ENCODE measurements at regions not wholly inside any gene's neighbourhood (a gene's known extent, or its start where the extent isn't known, plus 50 kb on each side); places are given as distances from the start of the nearest gene placed in this dataset.

- H3K9me3 Mint-ChIP-seq (ENCODE audit: unreplicated experiment) = no peaks in the 10 kb centered on the region
- no peak for DNase-seq (ENCODE audit: extremely low spot score, unreplicated experiment)
- H3K27me3 Mint-ChIP-seq (ENCODE audit: unreplicated experiment) = peaks cover 22% of the 10 kb centered on the region
- H3K4me3 Mint-ChIP-seq (ENCODE audit: unreplicated experiment) = no peak overlapping the region
- H3K27ac Mint-ChIP-seq (ENCODE audit: unreplicated experiment) = no peak overlapping the region
- no peak for TF ChIP-seq CTCF (IDR thresholded peaks at IDR 0.05)
- no peaks in the 10 kb centered on the region for H3K36me3 Mint-ChIP-seq (ENCODE audit: unreplicated experiment)
- H3K4me1 Mint-ChIP-seq (ENCODE audit: unreplicated experiment) = no peaks in the 10 kb centered on the region
Observed at GRCh38 chr3:167909952-167910351, 174.4 kb downstream of the SERPINI1 start.

- no peaks in the 10 kb centered on the region for H3K36me3 Mint-ChIP-seq (ENCODE audit: unreplicated experiment)
- TF ChIP-seq CTCF (IDR thresholded peaks at IDR 0.05) = no peak
- H3K4me3 Mint-ChIP-seq (ENCODE audit: unreplicated experiment) = no peak overlapping the region
- DNase-seq (ENCODE audit: extremely low spot score, unreplicated experiment) = no peak
- no peak overlapping the region for H3K27ac Mint-ChIP-seq (ENCODE audit: unreplicated experiment)
- no peaks in the 10 kb centered on the region for H3K9me3 Mint-ChIP-seq (ENCODE audit: unreplicated experiment)
- H3K4me1 Mint-ChIP-seq (ENCODE audit: unreplicated experiment) = no peaks in the 10 kb centered on the region
- H3K27me3 Mint-ChIP-seq (ENCODE audit: unreplicated experiment) = peaks cover 19% of the 10 kb centered on the region
Observed at GRCh38 chr3:167909504-167909896, 174.0 kb downstream of the SERPINI1 start.

- Mint-ChIP-seq H3K4me3 (ENCODE audit: unreplicated experiment) (no peak overlapping the region), H3K4me1 (ENCODE audit: unreplicated experiment) (no peaks in the 10 kb centered on the region), H3K9me3 (ENCODE audit: unreplicated experiment) (no peaks in the 10 kb centered on the region), H3K36me3 (ENCODE audit: unreplicated experiment) (no peaks in the 10 kb centered on the region), H3K27ac (ENCODE audit: unreplicated experiment) (no peak overlapping the region), H3K27me3 (ENCODE audit: unreplicated experiment) (peaks cover 18% of the 10 kb centered on the region)
- TF ChIP-seq CTCF (IDR thresholded peaks at IDR 0.05) = no peak
- no peak for DNase-seq (ENCODE audit: extremely low spot score, unreplicated experiment)
Observed at GRCh38 chr3:167908746-167909503, 173.4 kb downstream of the SERPINI1 start.

GRCh38 chr3:167908221-167908620, 172.7 kb downstream of the SERPINI1 start:
- DNase-seq (ENCODE audit: extremely low spot score, unreplicated experiment) = no peak
- Mint-ChIP-seq H3K36me3 (ENCODE audit: unreplicated experiment) (no peaks in the 10 kb centered on the region), H3K27ac (ENCODE audit: unreplicated experiment) (no peak overlapping the region), H3K4me1 (ENCODE audit: unreplicated experiment) (no peaks in the 10 kb centered on the region), H3K4me3 (ENCODE audit: unreplicated experiment) (no peak overlapping the region), H3K9me3 (ENCODE audit: unreplicated experiment) (no peaks in the 10 kb centered on the region), H3K27me3 (ENCODE audit: unreplicated experiment) (peaks cover 13% of the 10 kb centered on the region)
- TF ChIP-seq CTCF (IDR thresholded peaks at IDR 0.05) = no peak

- no peaks in the 10 kb centered on the region for H3K4me1 Mint-ChIP-seq (ENCODE audit: unreplicated experiment)
- H3K36me3 Mint-ChIP-seq (ENCODE audit: unreplicated experiment) = no peaks in the 10 kb centered on the region
- H3K9me3 Mint-ChIP-seq (ENCODE audit: unreplicated experiment) = no peaks in the 10 kb centered on the region
- no peak for TF ChIP-seq CTCF (IDR thresholded peaks at IDR 0.05)
- no peak overlapping the region for H3K27ac Mint-ChIP-seq (ENCODE audit: unreplicated experiment)
- no peak for DNase-seq (ENCODE audit: extremely low spot score, unreplicated experiment)
- H3K4me3 Mint-ChIP-seq (ENCODE audit: unreplicated experiment) = no peak overlapping the region
- H3K27me3 Mint-ChIP-seq (ENCODE audit: unreplicated experiment) = peaks cover 5% of the 10 kb centered on the region
Observed at GRCh38 chr3:167901138-167901537, 165.6 kb downstream of the SERPINI1 start.

Measured in osteocyte (in vitro differentiated cells).